Loucy (cell line): ENCODE measurements at regions not wholly inside any gene's neighbourhood (a gene's known extent, or its start where the extent isn't known, plus 50 kb on each side); places are given as distances from the start of the nearest gene placed in this dataset.

ENCODE experiments used
- EZH2phosphoT487 ChIP-seq: fragments of 200-600 bp; IDR thresholded peaks from 2 replicates; pipeline ENCODE4 v1.6.1; 2018; ENCODE audit warnings: antibody characterized with exemption, mild to moderate bottlenecking, moderate library complexity, borderline replicate concordance
- TF ChIP-seq, protein P1 (sequence below): fragments of 200-600 bp; sonication (generic); conservative IDR thresholded peaks from 2 replicates; pipeline ENCODE4 v1.5.1; 2014; ENCODE audit warnings: mild to moderate bottlenecking, antibody characterized with exemption, low read length

DNA sequence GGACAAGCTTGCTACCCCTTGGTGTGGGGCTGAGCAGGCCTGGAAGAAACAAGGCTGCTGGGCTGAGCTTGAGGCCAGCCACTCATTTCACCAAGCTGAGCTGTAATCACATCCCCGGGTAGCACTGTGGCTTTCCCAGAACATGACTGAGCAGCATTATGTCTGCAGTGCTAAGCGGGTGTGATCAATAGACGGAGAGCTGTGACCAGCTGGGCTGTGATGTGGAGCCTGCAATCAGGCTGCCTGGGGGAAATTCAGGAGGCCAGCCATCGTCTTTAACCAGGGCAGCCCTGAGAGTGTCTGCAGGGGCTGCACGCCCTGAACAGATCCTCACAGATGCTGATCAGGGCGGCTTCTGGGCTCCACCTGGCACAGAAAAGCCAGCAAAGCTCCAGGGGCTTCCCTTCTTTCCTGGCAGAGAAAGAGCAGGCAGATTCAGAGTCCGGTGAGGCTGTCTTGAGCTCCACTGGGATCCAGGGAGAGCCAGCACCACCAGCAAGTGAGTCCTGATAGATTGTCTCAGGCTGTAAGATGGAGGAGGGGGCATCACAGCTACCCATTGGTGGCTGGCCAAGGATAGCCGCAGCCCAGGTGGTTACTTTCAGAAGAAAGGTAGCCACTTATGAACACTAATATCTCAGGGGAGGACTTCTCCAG, 165.9 kb downstream of the NRN1 start:
- TF ChIP-seq, protein P1, sequence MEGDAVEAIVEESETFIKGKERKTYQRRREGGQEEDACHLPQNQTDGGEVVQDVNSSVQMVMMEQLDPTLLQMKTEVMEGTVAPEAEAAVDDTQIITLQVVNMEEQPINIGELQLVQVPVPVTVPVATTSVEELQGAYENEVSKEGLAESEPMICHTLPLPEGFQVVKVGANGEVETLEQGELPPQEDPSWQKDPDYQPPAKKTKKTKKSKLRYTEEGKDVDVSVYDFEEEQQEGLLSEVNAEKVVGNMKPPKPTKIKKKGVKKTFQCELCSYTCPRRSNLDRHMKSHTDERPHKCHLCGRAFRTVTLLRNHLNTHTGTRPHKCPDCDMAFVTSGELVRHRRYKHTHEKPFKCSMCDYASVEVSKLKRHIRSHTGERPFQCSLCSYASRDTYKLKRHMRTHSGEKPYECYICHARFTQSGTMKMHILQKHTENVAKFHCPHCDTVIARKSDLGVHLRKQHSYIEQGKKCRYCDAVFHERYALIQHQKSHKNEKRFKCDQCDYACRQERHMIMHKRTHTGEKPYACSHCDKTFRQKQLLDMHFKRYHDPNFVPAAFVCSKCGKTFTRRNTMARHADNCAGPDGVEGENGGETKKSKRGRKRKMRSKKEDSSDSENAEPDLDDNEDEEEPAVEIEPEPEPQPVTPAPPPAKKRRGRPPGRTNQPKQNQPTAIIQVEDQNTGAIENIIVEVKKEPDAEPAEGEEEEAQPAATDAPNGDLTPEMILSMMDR: no peak
- no peak for TF ChIP-seq EZH2phosphoT487
